H54 (cell line): ENCODE measurements at regions not wholly inside any gene's neighbourhood (a gene's known extent, or its start where the extent isn't known, plus 50 kb on each side); places are given as distances from the start of the nearest gene placed in this dataset.

ENCODE experiments used
- DNase-seq: peaks from one replicate; pipeline ENCODE4 v3.0.0; 2011; ENCODE audit warnings: low spot score, mixed read lengths; ENCODE audit not compliant: insufficient read length
- FAIRE-seq: peaks from 3 replicates; lab custom pipeline; 2011; peaks lifted over from hg19 to GRCh38; lab: Jason Lieb, UNC
- POLR2A ChIP-seq: IDR thresholded peaks from 2 replicates; pipeline ENCODE4 v1.6.1; 2011; ENCODE audit warnings: low read depth, mild to moderate bottlenecking, low read length

GRCh38 chr16:62201911-62202310 is 165.7 kb upstream of the CDH8 start:
- DNase-seq (no peak), FAIRE-seq (no peak)
- TF ChIP-seq POLR2A: no peak

- DNase-seq: no peak
- no peak for FAIRE-seq
- TF ChIP-seq POLR2A: no peak
These were observed 158.6 kb upstream of the CDH8 start for GRCh38 chr16:62194828-62195227.

- DNase-seq (no peak), FAIRE-seq (no peak)
- TF ChIP-seq POLR2A: no peak
These were observed 154.2 kb upstream of the CDH8 start for GRCh38 chr16:62190426-62190825.

GRCh38 chr16:62177351-62178203 is 141.3 kb upstream of the CDH8 start:
- FAIRE-seq: no peak
- TF ChIP-seq POLR2A: no peak
- no peak for DNase-seq

- DNase-seq: no peak
- FAIRE-seq: no peak
- no peak for TF ChIP-seq POLR2A
These were observed 134.4 kb upstream of the CDH8 start for GRCh38 chr16:62170642-62171041.

GRCh38 chr16:62167551-62167950 is 131.3 kb upstream of the CDH8 start:
- FAIRE-seq: no peak

GRCh38 chr16:62157544-62157943 is 121.3 kb upstream of the CDH8 start:
- TF ChIP-seq POLR2A: no peak
- no peak for DNase-seq
- no peak for FAIRE-seq

More at GRCh38 chr16:62167551-62167950, 131.3 kb upstream of the CDH8 start:
- no peak for DNase-seq
- TF ChIP-seq POLR2A: no peak

GRCh38 chr16:62156971-62157370 is 120.7 kb upstream of the CDH8 start:
- FAIRE-seq: no peak

GRCh38 chr16:62149631-62150030 is 113.4 kb upstream of the CDH8 start:
- TF ChIP-seq POLR2A: no peak
- DNase-seq: no peak
- FAIRE-seq: no peak

More at GRCh38 chr16:62156971-62157370, 120.7 kb upstream of the CDH8 start:
- TF ChIP-seq POLR2A: no peak
- no peak for DNase-seq

GRCh38 chr16:62137996-62138395 is 101.8 kb upstream of the CDH8 start:
- DNase-seq (no peak), FAIRE-seq (no peak)
- no peak for TF ChIP-seq POLR2A

- FAIRE-seq (no peak), DNase-seq (no peak)
- no peak for TF ChIP-seq POLR2A
These were observed 99.7 kb upstream of the CDH8 start for GRCh38 chr16:62135911-62136310.

- FAIRE-seq: no peak
- no peak for TF ChIP-seq POLR2A
- DNase-seq: no peak
These were observed 99.2 kb upstream of the CDH8 start for GRCh38 chr16:62135446-62135845.

- FAIRE-seq (no peak), DNase-seq (peak; percentile 9)
- no peak for TF ChIP-seq POLR2A
These were observed 93.9 kb upstream of the CDH8 start for GRCh38 chr16:62130101-62130500.

GRCh38 chr16:62105244-62105643 is 69.0 kb upstream of the CDH8 start:
- TF ChIP-seq POLR2A: no peak
- FAIRE-seq (no peak), DNase-seq (no peak)

- FAIRE-seq: no peak
These were observed 66.3 kb upstream of the CDH8 start for GRCh38 chr16:62102588-62102987.

More at GRCh38 chr16:62102588-62102987, 66.3 kb upstream of the CDH8 start:
- DNase-seq: no peak
- no peak for TF ChIP-seq POLR2A
